NCI-H2107 (cell line): ENCODE measurements at regions not wholly inside any gene's neighbourhood (a gene's known extent, or its start where the extent isn't known, plus 50 kb on each side); places are given as distances from the start of the nearest gene placed in this dataset.
"Not testable (repeated sequence)": the region's sequence is repeated elsewhere in the genome, so short reads cannot be mapped to it uniquely, and the experiment has no call there.

Experiments
- DNase-seq: peaks from one replicate; lab custom pipeline; 2025; lab: John Stamatoyannopoulos, UW

DNA sequence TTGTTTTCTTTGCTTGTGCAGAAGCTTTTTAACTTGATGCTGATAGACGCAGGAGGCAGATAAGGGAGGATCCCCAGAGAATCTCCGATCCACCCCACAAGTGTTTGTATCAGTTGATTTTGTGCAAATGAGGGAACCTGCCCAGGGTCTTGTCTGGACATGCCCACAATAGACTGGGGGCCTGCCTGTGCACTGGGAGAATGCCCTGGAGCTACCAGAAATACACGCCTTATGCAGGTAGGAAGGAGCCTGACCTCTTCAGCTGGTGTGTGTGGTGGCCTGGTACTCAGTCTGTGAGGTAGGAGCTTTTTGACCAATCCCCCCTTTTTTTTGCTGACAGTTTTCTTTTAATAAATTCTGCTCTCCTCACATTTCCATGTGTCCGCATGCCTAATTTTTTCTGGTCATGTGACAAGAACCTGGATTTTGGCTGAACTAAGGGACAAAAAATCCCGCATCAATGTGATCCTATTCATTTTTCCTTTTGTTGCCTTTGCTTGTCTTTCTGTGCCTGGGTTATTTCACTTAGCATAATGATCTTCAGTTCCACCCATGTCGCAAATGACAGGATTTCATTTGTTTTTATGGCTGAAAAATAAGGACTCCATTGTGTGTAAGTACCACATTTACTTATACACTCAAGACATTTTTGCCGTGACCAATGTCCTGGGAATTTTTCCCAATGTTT is 430.6 kb upstream of the NRG3 start:
- DNase-seq, result no peak

DNA sequence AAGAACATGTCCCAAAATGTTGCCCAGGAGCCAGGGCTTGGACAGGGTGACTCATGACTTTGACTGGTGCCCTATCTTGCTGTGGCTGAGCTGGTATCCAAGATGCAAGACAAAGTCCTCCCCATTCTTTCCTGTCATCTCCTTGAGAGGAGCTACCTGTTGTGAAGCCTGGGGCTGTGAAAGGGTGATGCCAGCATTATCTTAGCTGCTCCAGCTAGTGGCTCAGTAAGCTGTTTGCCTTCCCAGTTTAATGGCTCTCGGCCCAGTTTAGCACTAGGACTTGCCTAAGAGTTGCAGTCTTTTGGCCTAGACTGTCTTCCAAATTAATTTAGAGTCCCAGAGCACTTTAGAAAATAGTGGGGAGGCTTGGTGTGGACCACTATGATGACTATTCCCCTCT is 424.3 kb upstream of the NRG3 start:
- DNase-seq, result no peak

DNA sequence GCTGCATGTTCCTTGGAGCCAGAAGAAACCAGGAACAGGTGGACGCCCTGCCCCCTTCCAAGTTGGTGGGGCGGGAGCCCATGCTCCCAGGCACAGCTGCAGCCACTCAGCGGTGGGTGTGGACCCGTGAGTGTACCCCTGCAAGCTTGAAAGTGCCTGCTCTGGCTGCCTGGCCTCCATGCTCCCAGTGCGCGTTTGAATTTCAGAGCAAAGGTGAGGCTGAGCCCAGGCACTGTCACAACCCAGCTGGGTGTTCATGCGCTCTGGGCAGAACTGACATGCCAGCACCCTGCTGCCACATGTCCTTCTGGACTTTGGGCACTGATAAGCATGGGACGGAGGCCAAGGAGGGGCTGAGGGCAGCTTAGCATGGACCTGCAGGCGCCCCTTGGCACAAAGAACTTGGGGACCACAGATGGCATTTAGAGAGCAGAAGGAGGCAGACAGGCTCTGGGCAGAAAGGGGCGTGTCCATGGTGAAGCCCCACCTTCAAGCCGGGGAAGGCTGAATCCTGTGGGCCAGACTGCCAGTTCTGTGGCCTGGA is 402.0 kb upstream of the NRG3 start:
- no peak for DNase-seq

DNA sequence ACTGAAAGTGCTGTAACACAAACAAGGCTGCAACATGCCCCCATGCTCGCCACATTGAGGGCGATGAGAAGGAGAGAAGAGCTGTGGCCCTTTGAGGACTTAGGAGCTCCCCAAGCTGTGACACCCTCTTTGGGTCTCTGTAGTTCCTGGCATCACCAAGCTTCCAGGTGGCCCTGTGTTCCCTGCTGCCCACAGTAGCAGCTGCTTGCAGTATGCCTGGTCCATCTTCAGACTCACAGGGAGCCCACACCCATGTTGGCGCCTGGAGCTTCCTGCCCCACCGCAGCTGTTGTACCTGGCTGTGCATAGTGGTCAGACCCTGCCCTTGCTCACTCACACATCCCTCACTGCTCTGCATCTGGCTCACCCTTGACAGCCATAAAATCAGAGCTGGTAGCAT is 401.2 kb upstream of the NRG3 start:
- no peak for DNase-seq

DNA sequence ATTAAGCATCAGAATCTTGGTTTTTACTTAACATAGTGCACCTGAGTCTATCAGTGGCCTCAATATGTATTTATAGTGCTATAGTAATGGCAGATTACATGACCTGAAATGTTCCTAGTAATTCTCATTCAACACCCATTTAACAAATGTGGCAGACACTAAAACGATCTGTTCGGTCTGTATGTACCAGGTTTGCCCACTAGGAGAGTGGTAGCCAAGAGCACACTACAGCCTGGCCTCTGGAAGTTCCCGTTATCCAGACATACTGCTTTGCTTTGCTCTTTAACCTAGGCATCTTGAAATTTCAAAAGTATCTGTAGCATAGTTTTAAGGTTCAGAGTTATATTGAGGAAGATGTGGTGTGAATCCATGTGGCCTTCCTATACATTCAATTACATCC is 395.7 kb upstream of the NRG3 start:
- no peak for DNase-seq

DNA sequence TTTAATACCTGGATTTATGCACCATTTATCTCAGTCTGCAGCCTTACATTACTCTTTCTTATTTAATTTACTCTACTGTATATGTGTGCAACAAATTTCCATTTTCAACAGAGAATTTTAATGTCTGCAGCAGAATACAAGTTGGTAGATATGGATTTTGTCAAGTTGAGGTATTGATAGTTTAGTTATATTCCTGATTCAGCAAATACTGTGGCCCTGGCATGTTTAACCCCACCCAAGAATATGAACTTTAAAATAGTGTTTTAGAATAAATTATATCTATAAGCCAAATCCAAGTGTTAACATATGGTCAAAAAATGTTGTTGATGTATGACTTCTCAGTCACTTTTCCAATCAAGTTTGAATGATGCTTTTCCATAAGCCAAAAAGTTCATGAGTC is 378.4 kb upstream of the NRG3 start:
- no peak for DNase-seq

DNA sequence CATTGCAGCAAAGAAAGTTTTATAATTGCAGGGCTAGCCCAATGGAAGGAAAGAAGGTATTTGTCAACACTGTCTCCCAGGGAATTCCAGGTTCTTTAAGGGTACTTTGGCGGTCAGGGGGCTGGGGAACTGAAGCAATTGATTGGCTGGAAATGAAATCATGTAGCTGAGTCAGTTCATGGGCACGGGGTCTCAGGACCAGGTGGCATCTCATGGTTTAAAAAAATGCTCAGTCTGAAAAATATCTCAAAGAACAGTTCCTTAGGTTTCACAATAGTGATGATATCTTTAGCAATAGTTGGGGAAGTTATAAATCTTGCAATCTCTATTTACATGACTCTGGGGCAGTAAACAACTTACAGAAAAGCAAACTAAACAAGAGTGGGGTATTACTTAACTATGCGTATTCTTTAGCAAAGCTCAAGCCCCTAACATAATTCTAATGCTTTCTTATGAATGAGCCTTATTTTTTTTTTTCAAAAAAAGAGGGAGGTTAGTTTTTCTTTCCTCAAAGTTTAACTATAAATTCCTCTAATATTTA is 376.9 kb upstream of the NRG3 start:
- DNase-seq, result no peak

DNA sequence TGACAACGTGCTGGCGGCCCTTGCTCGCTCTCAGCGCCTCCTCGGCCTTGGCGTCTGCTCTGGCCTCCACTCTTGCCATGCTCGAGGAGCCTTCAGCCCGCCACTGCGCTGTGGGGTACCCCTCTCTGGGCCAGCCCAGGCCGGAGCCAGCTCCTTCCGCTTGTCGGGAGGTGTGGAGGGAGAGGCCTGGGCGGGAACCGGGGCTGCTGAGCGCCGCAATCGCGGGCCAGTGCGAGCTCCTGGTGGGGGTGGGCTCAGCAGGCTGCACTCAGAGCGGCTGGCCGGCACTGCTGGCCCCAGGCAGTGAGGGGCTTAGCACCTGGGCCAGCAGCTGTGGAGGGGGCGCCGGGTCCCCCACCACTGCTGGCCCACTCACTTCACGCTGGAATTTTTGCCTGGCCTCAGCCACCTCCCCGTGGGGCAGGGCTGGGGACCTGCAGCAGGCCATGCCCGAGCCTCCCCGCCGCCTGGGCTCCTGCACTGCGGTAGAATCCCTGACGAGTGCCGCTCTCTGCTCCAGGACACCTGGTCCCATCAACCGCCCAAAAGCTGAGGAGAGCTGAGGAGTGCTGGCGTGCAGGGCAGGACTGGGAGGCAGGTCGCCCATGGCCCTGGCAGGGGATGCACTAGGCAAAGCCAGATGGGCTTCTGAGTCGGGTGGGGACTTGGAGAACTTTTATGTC is 372.2 kb upstream of the NRG3 start:
- DNase-seq, result no peak

DNA sequence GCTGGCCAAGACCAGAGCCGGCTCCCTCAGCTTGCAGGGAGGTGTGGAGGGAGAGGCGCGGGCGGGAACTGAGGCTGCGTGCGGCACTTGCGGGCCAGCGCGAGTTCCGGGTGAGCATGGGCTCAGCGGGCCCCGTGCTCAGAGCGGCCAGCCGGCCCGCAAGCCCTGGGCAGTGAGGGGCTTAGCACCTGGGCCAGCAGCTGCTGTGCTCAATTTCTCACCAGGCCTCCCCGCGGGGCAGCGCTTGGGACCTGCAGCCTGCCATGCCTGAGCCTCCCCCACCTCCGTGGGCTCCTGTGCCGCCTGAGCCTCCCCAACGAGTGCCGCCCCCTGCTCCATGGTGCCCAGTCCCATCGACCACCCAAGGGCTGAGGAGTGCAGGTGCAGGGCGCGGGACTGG is 369.2 kb upstream of the NRG3 start:
- DNase-seq, result not testable (repeated sequence)

DNA sequence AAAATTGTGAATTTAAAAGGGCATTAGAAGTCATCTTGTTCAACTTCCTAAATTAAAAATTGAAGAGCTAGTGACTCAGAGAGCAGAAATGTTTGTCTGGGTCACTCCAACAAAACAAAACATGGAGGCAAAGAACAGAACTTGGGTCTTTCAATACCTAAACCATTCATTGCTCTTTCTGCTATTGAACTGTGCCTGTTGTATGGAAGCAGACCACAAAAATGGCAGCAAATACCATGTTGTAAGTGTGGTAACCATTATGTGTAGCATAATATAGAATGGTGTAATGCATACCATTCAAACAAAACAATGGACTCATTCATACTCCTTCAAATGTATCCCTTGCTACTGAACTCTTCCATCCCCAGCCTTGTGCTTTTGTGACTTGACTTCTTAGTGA is 360.2 kb upstream of the NRG3 start:
- no peak for DNase-seq

DNA sequence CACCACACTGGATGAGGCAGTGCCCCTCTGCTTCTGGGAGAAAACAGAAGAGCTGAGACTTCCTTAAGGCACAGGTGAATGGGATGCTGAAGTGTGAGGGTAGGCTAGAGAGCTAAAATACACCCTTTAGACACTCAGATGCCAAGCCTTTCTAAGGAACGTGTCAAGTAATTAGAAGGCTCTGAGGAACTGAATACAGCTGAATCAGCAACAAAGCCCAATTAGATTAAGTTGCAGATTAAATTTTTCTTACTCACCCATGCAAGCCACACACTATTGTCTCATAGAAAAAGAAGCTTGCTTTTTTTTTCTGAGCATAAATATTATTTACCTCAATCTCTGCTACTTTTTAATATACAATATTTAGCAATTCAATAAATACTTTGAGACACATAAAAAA is 354.3 kb upstream of the NRG3 start:
- no peak for DNase-seq

DNA sequence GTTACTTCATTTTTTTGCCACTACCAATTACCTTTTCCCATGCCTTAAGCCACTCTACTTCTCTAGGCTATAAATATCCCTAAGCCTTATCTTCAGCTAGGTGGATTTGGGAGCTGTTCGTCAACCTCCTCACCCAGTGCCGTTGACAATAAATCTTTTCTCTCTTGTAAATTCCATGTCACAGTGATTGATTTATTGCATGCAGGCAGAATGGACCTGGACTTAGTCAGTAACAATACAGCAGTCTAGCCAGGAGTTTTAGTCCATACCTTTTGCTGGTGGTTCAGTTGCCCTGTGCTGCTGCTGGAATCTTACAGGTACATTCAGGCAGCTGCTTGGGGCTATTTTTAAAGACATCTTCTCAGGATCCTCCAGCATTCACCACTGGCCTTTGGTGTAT is 350.5 kb upstream of the NRG3 start:
- no peak for DNase-seq

DNA sequence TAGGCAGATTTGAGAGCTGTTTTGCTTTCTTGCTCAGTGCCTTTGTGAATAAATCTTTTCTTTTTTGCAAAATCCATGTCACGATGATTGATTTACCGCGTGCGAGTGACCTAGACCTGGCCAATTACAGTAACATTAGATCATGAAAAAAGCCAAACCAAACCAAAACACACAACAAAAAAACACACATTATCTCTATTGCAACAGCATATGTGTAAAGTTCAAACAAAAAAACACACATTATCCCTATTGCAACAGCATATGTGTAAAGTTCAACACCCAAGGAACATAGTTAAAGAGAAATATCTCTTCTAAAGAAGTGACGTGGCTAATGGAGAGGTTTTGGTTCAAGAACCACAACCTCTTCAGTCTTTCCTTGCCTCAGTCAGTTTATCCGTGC is 342.6 kb upstream of the NRG3 start:
- no peak for DNase-seq

DNA sequence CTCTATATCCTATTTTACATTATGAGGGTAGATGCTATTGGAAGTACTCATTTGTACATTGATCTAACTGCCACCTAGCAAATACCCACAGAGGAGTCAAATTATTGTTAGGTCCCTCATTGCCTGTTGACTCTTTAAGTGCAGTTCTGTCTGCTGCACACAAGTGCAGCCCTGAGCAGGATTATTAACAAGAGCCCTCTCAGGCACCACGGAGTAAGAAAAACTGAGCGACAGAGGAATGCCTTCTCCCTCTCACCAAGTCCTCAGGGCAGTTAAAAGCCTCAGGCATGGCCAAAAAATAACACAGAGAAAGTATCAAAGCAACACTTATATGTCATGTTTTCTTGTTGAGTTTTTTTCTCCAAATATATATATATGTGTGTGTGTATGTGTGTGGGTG is 340.0 kb upstream of the NRG3 start:
- DNase-seq, result no peak

DNA sequence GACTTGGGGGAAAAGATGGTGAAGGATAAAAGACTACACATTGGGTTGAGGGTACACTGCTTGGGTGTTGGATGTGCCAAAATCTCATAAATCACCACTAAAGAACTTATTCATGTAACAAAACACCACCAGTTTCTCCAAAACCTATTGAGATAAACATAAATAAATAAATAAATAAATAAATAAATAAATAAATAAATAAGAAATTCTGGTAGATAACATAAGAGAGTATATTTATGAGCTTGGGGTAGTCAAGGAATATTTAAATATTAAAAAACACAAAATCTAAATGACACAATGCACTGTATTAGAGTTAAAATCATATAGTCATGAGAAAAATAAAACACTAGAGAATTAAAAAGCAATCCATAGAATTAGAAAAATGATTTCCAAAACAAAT is 333.5 kb upstream of the NRG3 start:
- DNase-seq, result no peak

DNA sequence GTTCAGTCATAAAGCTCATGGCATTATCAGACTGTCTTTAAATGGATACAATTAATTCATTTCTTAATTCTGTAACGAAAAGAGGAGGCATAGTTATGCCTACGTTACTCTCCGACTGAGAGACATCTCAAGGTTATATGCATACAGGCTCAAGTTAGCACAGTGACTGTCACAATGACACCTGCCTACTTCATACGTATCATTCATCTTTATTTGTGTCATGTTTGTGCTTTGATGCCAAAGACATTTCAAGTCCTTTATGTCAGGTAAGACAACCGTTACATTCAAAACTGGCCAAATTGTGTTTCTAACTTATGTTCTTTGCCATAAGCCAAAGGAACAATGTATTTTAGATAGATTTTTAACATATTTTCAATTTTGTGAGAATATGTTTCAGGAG is 328.8 kb upstream of the NRG3 start:
- DNase-seq, result no peak

DNA sequence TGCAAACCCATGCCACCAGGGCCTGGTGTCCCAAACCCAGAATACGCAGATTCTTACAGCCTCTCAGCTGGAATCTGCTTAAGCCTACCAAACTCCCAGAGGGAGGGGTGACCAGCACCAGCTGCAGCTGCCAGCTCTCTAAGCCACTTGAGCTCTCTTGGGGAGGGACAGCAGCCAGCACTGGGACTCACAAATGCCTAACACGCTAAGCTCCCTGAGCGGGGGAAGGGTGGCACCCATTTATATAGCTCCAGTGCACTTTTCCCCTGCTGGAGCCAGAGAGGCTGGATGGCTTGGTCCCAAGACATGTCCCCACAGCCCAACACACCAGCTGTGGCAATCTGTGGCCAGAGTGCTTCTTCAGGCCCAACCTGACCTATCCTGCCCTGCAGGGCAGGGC is 326.8 kb upstream of the NRG3 start:
- DNase-seq, result no peak

DNA sequence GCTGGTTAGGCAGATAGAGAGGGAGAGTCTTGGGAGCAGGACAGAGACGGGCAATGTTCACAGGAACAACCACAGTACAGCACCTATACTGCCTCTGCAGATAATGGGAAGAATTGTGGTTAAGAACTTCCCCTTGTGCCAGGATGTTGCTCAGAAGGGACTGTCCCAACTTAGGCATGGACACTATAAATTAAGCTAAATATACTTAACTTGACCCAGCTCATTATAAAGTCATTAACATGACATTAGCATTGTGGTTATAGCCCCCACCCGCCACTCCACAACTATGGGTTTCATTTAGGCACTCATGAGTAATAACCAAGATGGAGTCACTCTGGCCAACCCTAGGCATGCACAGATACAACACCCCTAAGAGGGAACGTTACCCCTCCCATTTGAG is 310.9 kb upstream of the NRG3 start:
- DNase-seq, result no peak

DNA sequence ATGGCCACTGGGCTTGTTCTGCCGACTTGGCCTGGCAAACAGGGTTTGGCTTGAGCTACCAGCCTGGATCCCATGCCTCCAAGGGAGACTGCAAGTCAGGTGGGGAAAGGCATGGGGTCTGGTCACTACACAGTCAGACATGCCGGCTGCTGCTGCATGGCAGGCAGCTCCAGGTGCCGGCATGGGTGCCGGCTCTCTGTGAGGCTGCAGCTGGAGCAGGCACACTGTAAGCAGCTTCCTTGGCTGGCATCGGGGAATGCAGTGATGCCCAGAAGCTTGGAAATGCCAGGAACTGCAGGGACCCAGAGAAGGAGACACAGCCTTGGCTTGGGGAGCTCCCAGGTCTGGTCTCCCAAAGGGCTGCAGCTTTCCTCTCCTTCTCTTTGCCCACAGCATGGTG is 305.5 kb upstream of the NRG3 start:
- DNase-seq, result no peak

DNA sequence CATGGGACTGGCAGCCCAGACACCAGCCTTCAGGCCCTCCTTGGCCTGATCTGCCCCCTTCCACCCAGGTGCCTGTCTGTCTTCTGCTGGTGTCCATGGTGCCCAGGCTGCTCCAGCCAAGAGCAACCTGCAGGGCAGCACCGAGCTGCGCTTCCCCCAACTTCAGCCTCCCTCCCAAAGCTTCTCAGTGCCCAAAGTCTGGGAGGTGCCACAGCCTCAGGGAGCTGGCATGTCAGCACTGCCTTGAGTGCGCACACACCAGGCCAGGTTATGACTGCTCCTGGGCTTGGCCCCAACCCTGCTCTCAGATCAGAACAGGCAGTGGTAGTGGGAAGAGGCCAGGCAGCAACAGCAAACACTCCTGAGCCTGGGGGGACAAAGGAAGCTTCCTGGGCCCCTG is 304.6 kb upstream of the NRG3 start:
- no peak for DNase-seq

DNA sequence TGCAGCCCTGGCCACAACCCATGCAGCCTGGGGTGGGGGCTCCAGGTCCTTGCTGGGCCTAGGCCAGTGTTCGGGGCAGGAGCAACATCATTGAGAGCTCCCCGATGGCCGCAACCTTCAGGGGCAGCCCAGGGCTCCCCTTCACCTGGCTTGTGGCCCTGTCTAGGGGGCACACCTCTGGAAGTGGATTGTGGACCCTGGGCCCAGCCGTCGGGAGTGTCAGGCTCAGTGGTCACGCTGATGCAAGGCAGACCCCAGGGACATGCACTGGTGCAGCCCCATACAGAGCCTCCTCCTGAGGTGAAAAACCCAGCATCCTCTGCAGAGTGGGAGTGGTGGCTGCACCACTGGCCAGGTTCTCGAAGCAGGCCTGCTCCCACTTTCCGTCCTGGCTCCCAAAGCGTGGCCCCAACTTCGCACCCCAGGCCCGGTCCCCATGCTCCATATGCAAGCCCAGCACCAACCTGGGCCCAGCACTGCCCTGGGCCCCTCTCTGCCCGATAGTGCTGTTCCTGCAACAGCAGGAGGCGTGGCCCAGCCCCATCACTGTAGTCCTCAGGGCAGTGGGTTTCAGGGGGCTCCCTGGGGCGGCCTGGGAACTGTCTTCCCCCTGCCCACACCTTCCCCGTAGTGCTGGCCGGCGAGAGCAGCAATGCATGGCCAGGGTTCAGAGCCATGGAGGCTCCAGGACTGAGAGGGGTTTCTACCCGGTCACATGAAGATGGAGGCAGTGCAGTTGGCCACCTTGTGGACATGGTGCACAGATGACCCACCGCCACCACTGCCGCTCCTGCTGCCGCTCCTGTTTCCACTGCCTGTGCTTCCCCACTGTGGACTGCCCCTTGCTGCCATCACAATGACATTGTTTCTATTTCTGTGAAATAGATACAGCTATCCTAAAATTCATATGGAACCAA is 303.9 kb upstream of the NRG3 start:
- no peak for DNase-seq

DNA sequence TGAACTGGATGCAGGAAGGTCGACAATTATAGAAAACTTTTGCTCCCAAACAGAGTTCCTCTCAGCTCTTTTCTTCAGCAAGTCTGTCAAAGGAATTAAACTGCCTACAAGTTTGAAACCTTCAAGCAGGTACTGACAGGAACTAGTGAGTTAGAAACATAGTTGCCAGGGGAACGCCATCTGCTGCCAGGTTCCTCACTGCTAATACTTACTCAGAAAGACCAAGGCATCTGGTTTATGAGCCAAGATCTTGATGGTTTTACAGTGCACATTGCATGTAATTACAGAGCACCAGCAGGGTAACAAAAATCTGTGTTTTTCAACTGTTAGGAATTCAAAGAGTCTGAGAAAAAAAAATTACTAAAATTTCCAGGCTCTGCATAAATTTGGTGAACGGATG is 300.0 kb upstream of the NRG3 start:
- DNase-seq, result no peak

DNA sequence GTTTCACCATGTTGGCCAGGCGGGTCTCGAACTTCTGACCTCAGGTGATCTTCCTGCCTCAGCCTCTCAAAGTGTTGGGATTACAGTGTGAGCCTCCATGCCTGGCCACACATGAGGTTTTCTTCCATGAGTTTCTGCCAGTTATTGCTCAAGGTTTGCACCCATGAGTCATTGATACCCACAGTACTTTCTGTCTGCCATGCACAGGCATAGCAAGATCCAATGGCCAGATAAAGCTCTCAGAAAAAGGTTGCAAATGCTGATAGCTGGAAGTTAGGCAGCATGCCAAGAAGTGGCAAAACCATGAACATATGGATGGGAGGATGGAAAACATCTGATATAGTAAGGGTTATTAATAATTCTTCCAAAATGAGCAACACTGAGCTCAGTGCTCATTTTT is 298.7 kb upstream of the NRG3 start:
- DNase-seq, result no peak
